ENCODE measurements at regions not wholly inside any gene's neighbourhood (a gene's known extent, or its start where the extent isn't known, plus 50 kb on each side); places are given as distances from the start of the nearest gene placed in this dataset.

DNA sequence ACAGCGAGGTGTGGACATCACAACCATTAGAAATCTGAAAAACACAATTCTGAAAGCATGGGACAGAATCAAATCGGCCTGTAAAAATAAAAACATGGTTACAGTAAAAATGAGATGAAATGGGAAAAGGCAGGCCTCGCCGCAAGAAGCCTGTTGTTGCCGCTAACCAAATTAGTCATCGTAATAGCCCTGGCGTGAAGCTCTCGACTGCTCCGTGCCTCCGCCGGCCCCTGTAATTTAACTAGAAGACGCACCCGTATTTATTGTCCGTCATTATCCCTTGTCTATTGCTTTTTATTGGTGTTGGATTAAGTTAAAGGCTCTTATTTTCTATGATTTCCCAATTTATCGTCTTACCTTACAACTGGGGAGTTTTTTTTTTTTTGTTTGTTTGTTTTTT, 334.6 kb upstream of the EEF2KMT start:
- Mint-ChIP-seq H3K4me1 (no peaks in the 10 kb centered on the region), H3K27ac (no peak overlapping the region), H3K9me3 (no peaks in the 10 kb centered on the region), H3K4me3 (no peak overlapping the region), H3K36me3 (ENCODE audit: low read depth) (no peaks in the 10 kb centered on the region), H3K27me3 (ENCODE audit: low read depth) (peaks cover 9% of the 10 kb centered on the region)
- no peak for TF ChIP-seq CTCF (IDR thresholded peaks at IDR 0.05; ENCODE audit: unreplicated experiment in 3 of 3)

- H3K4me3 Mint-ChIP-seq = no peak overlapping the region
- H3K9me3 Mint-ChIP-seq = no peaks in the 10 kb centered on the region
- no peak for TF ChIP-seq CTCF (IDR thresholded peaks at IDR 0.05; ENCODE audit: unreplicated experiment in 3 of 3)
- no peaks in the 10 kb centered on the region for H3K36me3 Mint-ChIP-seq (ENCODE audit: low read depth)
- peaks cover 17% of the 10 kb centered on the region for H3K27me3 Mint-ChIP-seq (ENCODE audit: low read depth)
- no peak overlapping the region for H3K27ac Mint-ChIP-seq
- no peaks in the 10 kb centered on the region for H3K4me1 Mint-ChIP-seq
Observed at GRCh38 chr16:5430598-5430997, 333.0 kb upstream of the EEF2KMT start.

GRCh38 chr16:5428932-5429331, 331.3 kb upstream of the EEF2KMT start:
- Mint-ChIP-seq H3K27ac (no peak overlapping the region), H3K4me1 (no peaks in the 10 kb centered on the region), H3K27me3 (ENCODE audit: low read depth) (peaks cover 25% of the 10 kb centered on the region), H3K9me3 (no peaks in the 10 kb centered on the region), H3K36me3 (ENCODE audit: low read depth) (no peaks in the 10 kb centered on the region), H3K4me3 (no peak overlapping the region)
- TF ChIP-seq CTCF (IDR thresholded peaks at IDR 0.05; ENCODE audit: unreplicated experiment in 3 of 3) = no peak

DNA sequence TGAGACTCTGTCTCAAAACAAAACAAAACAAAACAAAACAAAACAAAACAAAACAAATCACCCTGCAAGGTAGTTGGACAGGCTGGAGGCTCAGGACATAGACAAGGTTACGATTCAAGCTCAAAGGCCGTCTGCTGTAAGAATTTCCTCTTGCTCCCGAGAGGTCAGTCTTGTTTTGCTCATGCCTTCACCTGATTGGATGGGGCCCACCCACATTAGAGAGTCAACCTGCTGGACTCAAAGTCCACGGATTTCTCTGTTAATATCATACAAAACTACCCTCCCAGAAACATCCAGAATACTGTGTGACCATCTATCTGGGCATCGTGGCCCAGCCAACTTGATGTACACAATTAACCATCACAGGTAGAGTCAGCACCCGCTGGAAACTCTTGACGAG, 330.0 kb upstream of the EEF2KMT start:
- Mint-ChIP-seq H3K9me3 (no peaks in the 10 kb centered on the region), H3K27me3 (ENCODE audit: low read depth) (peaks cover 30% of the 10 kb centered on the region), H3K36me3 (ENCODE audit: low read depth) (no peaks in the 10 kb centered on the region), H3K4me3 (no peak overlapping the region), H3K4me1 (no peaks in the 10 kb centered on the region), H3K27ac (no peak overlapping the region)
- TF ChIP-seq CTCF (IDR thresholded peaks at IDR 0.05; ENCODE audit: unreplicated experiment in 3 of 3) = no peak

- Mint-ChIP-seq H3K27ac (no peak overlapping the region), H3K36me3 (ENCODE audit: low read depth) (no peaks in the 10 kb centered on the region), H3K4me3 (no peak overlapping the region), H3K4me1 (no peaks in the 10 kb centered on the region), H3K9me3 (no peaks in the 10 kb centered on the region), H3K27me3 (ENCODE audit: low read depth) (peaks cover 28% of the 10 kb centered on the region)
- no peak for TF ChIP-seq CTCF (IDR thresholded peaks at IDR 0.05; ENCODE audit: unreplicated experiment in 3 of 3)
Observed at GRCh38 chr16:5422643-5423496, 325.3 kb upstream of the EEF2KMT start.

- H3K4me3 Mint-ChIP-seq = no peak overlapping the region
- no peak overlapping the region for H3K27ac Mint-ChIP-seq
- H3K36me3 Mint-ChIP-seq (ENCODE audit: low read depth) = no peaks in the 10 kb centered on the region
- H3K4me1 Mint-ChIP-seq = no peaks in the 10 kb centered on the region
- H3K9me3 Mint-ChIP-seq = no peaks in the 10 kb centered on the region
- H3K27me3 Mint-ChIP-seq (ENCODE audit: low read depth) = peaks cover 27% of the 10 kb centered on the region
- TF ChIP-seq CTCF (IDR thresholded peaks at IDR 0.05; ENCODE audit: unreplicated experiment in 3 of 3) = no peak
Observed at GRCh38 chr16:5422047-5422446, 324.5 kb upstream of the EEF2KMT start.

Data from nephron (organoid).